SKM-1 (cell line): ENCODE measurements at regions not wholly inside any gene's neighbourhood (a gene's known extent, or its start where the extent isn't known, plus 50 kb on each side); places are given as distances from the start of the nearest gene placed in this dataset.

Source experiments
- DNase-seq: peaks from one replicate; lab custom pipeline; 2025; ENCODE audit not compliant: unreplicated experiment; lab: John Stamatoyannopoulos, UW

- DNase-seq = no peak
These were observed 140.8 kb downstream of the VEGFA start for GRCh38 chr6:43910638-43911353.

DNA sequence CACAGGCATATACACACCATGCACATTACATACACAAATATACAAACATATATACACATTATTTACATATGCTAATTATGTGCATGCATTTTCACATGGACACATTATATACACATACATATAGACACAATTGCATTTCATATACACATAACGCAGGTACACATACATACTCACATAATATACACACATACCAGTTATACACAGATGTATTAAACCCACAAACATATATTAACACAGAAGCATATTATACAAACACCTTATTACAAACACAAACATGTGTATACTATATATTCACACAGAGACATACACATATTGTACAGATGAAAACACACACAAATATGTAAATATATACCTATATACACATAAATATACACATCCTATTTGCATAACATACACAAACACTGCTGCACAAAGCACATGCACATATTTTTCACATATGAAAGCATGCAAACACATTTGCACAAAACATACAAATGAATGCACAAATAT is 140.2 kb downstream of the VEGFA start:
- DNase-seq = no peak

GRCh38 chr6:43909474-43910148 is 139.6 kb downstream of the VEGFA start:
- no peak for DNase-seq

DNA sequence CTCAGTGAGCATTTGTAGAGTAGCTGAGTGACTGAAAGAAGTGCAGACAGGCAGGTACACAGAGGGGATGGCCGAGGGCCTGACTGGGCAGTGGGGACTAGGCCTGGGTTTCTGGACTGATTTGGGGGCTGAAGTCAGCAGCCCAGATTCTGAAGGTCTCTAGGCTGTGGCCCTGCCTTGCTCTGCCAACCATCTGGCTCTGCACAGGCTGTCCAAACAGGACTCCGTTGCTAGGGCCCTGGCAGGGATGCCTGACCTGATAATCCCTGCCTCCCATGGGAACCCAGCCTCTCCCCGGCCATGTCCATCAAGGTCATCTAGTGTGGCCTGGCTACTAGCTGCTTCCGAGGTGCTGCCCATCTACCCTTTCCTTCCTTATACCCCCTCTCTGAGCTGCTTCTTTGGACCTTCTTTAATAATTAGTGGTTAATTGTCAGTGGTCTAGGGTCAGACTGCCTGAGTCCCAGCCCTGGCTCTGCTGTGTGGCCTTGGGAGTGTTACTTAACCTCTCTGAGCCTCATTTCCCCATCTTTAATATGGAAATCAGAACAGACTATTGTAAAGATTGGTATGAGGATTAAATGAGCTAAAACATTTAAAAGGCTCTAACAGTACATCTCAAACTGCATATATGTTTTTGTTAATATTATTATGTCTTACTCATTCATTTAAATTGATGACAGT is 137.9 kb downstream of the VEGFA start:
- no peak for DNase-seq

DNA sequence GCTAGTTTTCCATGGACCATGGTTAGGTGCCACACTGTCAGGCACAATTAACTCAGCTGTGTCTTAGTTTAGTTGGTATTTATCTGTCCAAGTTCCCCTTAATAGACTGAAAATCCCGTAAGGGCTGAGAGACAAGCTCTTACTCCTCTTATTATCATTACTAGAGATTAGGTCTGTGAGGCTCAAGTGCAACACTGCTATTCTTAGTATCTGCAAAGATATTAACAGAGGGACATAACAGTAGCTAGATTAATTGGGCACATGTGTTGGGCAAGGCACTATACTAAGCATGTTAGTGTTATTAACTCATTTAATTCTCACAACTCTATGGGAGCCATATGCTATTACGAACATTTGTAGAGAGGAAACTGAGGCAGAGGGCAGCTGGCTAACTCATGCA is 137.3 kb downstream of the VEGFA start:
- no peak for DNase-seq

- DNase-seq = no peak
These were observed 134.5 kb downstream of the VEGFA start for GRCh38 chr6:43904311-43905123.

GRCh38 chr6:43903739-43904290 is 133.8 kb downstream of the VEGFA start:
- no peak for DNase-seq

DNA sequence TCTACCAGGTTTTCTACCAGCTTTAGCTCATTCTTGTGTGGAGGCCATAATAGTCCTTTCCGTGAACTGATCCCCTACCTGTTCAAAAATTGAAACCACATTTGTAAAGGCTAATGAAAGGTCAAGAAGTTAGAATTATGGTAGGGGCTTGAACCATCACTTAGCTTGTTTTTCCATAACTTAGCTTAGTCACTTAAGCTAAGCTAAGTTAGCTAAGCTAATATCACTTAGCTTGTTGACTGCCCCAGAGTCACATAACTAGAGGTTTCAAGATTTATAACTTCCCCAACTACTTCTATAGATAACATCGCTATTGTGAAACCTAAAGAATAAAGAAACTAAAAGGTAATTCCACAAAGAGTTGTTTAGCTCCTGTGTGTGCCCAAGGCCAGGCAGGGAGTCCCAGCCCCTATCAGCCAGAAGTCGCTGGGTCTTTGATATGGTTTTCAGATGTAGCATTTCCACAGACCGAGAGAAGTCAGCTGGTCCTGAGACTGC is 131.8 kb downstream of the VEGFA start:
- no peak for DNase-seq

GRCh38 chr6:43900916-43901732 is 131.1 kb downstream of the VEGFA start:
- no peak for DNase-seq

GRCh38 chr6:43900560-43900915 is 130.5 kb downstream of the VEGFA start:
- DNase-seq = no peak

- no peak for DNase-seq
These were observed 129.8 kb downstream of the VEGFA start for GRCh38 chr6:43899830-43900229.

DNA sequence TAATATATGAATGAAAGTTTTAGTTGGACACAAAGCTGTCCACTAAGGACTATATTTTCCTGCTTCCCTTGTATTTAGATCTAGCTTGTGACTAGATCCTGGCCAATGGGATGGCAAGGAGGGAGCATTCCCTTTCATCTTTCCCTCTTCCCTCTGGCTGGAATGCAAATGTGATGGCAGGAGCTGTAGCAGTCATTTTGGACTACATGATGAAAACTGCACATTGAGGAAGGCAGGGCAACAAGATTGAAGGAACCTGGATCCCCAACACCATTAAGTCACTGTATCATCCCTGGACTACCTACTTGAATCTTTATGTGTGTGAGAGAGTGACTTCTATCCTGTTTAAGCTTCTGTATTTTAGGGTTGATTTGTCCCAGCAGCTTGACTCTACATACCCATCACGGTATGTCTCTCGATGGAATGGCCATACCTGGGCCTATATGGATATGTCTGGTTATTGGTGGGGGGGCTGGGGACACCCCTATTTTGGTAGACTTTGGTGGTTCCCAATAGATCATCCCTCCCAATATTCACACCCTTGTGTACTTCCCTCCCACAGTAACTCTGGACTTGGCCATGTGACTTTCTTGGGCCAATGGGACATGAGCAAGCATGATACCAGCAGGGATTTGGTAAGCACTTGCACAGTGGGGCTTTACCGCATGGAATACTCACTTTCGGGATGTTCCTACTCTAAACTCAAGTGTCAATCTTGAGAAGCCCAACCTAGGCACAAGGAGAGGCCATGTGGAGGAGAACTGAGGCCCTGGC is 128.5 kb downstream of the VEGFA start:
- DNase-seq = no peak

DNA sequence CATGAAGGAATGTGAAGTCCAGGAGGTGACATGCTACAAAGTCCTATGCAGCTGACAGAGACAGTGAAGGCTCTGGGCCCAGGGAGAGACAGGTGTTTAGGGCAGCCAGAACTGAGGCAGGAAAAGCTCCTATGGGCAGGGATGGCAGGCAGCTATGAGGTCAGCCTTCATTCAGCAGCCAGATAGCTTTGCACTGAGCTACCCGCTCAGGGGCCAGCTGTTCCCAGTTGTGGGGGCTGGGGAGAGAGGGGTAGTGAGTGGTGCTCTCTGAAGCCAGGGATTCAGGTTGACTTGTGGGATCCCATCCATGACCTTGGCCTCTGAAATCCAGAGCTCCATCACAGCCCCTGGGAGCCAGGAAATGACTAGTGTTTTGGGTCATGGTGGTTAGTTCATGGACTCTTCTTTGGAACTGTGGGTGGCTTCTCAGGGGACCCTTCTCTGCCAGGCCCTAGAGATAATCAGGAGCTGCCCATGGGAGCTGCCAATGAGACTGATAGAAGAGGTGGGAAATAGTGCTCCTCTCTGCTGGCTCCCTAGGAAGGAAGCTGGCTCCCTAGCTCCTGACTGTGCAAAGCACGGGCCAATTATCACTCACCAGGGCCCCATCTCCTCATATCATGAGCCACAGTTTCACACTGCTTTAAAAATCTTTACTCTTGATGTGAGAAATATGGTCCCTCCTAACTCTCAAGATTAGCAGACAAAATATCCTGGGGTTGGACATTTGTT is 127.7 kb downstream of the VEGFA start:
- DNase-seq = no peak

- no peak for DNase-seq
These were observed 126.6 kb downstream of the VEGFA start for GRCh38 chr6:43896329-43897255.

DNA sequence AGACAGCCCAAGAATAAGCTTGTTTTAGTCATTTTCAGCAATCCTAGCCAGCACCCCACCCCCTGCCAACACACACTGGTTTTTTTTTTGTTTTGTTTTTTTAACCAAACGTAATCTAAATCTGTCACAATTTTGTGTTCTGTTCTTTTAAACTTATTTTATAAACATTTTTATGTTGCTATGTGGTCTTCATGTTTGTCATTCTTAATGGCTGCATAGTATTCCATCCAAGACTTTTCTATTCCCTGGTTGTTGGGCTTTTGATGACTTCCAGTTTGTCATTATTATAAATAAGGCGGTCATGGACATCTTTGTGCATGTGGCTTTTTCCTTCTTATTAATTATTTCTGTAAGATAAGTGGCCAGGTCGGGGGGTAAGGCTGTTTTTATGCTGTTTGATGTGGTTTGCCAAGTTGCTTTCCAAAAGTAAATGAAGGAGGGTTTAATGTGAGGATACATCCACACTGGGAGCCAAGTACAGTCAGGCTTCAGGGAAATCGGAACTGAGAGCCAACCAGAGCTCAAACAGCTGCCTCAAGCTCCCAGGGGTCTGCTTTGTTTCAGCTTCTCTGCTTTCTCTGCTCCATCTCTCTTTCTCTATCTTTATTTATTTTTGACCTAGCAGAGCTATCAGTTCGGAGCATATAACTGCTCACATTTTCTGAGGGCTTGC is 125.8 kb downstream of the VEGFA start:
- DNase-seq = no peak

GRCh38 chr6:43893073-43893472 is 123.1 kb downstream of the VEGFA start:
- no peak for DNase-seq
